ENCODE measurements at regions not wholly inside any gene's neighbourhood (a gene's known extent, or its start where the extent isn't known, plus 50 kb on each side); places are given as distances from the start of the nearest gene placed in this dataset.
"Not testable (repeated sequence)": the region's sequence is repeated elsewhere in the genome, so short reads cannot be mapped to it uniquely, and the experiment has no call there.

DNA sequence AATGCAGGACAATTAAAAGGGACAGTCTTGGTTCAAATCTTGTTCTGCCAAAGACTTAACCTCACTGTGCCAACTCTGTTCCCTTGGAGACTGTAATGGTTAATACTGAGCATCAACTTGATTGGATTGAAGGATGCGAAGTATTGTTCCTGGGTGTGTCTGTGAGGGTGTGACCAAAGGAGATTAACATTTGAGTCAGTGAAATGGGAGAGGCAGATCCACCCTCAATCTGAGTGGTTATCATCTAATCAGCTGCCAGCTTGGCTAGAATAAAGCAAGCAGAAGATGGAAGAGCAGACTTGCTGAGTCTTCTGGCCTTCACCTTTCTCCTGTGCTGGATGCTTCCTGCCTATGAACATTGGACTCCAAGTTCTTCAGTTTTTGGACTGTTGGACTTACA, 474.4 kb downstream of the CD83 start:
- TF ChIP-seq, protein P1, sequence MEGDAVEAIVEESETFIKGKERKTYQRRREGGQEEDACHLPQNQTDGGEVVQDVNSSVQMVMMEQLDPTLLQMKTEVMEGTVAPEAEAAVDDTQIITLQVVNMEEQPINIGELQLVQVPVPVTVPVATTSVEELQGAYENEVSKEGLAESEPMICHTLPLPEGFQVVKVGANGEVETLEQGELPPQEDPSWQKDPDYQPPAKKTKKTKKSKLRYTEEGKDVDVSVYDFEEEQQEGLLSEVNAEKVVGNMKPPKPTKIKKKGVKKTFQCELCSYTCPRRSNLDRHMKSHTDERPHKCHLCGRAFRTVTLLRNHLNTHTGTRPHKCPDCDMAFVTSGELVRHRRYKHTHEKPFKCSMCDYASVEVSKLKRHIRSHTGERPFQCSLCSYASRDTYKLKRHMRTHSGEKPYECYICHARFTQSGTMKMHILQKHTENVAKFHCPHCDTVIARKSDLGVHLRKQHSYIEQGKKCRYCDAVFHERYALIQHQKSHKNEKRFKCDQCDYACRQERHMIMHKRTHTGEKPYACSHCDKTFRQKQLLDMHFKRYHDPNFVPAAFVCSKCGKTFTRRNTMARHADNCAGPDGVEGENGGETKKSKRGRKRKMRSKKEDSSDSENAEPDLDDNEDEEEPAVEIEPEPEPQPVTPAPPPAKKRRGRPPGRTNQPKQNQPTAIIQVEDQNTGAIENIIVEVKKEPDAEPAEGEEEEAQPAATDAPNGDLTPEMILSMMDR (IDR thresholded peaks at IDR 0.05), result no peak

DNA sequence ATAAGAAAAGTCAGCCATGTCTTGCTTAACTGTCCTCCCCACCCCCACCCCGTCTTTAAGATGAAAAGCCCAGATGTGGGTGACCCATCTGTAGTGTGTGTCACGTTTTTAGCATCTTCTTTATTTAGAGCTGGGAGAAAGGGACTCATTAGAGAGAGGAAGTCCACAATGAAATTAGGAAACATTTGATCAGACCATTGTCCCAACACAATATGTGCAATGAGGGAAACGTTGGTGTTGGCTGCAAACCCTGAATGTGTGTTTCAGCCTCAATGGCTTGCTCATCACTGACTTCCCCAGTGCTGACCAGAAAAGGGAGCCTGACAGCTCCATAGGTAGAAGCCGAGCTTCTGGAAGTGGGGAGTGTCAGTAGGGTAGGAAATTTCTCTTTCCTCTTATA, 475.7 kb downstream of the CD83 start:
- DNase-seq (ENCODE audit: low spot score), result no peak
- TF ChIP-seq, protein P1 (IDR thresholded peaks at IDR 0.05), result no peak
- Histone ChIP-seq H3K4me3 (no peak overlapping the region), H3K27ac (no peak overlapping the region)

More for the DNA sequence above, 474.4 kb downstream of the CD83 start:
- Histone ChIP-seq H3K27ac (no peak overlapping the region), H3K4me3 (no peak overlapping the region)
- DNase-seq (ENCODE audit: low spot score), result no peak

DNA sequence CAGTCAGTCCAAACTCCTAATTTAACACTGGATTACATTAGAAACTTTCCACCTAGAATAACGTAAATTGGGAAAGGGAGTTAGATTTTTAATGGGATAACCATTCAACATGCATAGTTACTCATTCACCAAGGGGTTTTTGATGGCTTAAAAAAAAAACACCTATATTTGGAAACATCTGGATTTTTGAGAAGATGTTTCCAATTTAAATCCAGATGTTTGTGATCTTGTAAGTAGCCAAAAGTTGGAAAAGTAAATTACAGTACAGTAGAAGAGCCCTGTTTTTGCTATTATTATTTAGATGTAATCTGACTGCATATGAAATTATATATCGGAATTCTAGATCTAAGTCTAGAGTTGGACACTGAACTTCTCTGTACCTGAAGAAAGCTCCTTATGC, 478.2 kb downstream of the CD83 start:
- no peak overlapping the region for H3K4me3 ChIP-seq
- no peak overlapping the region for H3K27ac ChIP-seq
- TF ChIP-seq, protein P1 (IDR thresholded peaks at IDR 0.05), result no peak
- DNase-seq (ENCODE audit: low spot score), result no peak

DNA sequence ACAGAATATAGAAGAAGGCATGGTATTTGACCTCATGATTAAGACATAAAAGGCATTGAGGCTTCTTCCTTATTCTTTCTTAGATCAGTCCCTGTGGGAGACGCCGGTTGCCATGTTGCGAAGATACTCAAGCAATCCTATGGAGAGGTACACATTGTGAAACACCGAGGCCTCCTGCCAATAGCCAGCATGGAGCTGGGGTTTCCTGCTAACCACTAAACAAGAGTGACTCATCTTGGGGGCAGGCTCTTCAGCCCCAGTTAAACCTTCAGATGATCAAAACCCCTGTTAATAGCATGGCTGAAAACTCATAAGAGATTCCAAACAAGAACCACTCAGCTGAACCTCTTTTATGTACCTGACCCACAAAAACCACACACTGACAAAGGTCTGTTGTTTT, 478.8 kb downstream of the CD83 start:
- no peak for DNase-seq (ENCODE audit: low spot score)
- no peak overlapping the region for H3K27ac ChIP-seq
- TF ChIP-seq, protein P1 (IDR thresholded peaks at IDR 0.05), result no peak
- H3K4me3 ChIP-seq, result no peak overlapping the region

DNA sequence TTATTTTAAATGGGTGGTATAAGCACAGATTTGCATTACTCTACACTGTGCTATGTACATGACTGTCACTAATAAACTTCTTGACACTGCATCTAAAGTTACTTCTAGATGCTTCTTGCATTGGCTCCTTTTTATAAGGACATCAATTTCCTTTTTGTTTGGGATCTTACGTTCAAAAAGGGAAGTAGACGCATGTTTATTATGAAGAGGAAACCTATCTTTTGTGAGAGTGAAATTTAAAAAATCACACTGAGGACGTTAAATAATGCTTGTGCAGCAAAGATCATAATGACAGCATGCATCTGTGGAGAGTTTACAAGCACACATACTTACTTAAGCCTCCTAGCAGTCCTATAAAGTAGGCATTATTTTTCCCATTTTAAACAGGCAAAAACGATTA, 479.5 kb downstream of the CD83 start:
- DNase-seq (ENCODE audit: low spot score), result no peak
- TF ChIP-seq, protein P1 (IDR thresholded peaks at IDR 0.05), result no peak
- no peak overlapping the region for H3K4me3 ChIP-seq
- no peak overlapping the region for H3K27ac ChIP-seq

DNA sequence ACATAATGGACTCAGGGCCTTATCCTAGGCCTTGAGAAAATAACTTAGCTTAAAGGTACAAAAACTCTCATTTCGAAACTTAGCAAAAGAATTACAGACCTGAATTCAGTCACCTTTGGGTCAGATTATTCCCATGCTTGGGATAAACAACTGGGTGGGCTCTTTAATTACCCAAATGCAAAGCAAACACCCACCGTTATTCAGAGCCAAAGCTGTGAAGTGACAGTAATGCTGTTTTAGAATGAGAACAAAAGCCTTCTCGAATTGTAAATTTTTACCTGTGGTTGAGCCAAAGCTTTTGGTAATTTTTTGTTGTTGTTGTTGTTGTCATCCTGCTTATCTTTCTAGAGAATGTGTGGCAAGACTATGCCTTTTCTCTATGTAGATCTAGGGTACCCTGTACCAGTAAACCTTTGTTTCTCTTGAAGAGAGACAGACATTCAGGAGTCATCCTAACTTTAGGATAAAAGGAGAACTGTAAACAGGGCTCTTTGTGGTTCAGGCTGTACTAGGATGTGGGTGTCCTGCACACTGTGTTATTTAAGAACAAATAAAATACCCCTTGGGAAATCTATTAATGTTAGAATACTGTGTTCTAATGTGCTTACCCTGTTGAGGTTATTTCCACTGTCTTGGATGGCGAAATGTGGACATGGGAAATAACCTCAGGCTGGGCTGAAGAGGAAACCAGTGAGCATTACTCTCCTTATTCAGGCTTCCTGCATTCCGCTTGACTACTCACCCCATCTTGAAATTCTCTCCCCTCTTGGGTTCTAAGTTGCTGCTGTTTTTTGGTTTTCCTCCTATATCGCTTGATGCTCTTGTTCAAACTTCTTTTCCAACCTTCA, 480.7 kb downstream of the CD83 start:
- H3K4me3 ChIP-seq, result no peak overlapping the region
- no peak overlapping the region for H3K27ac ChIP-seq
- TF ChIP-seq, protein P1 (IDR thresholded peaks at IDR 0.05), result no peak
- no peak for DNase-seq (ENCODE audit: low spot score)

DNA sequence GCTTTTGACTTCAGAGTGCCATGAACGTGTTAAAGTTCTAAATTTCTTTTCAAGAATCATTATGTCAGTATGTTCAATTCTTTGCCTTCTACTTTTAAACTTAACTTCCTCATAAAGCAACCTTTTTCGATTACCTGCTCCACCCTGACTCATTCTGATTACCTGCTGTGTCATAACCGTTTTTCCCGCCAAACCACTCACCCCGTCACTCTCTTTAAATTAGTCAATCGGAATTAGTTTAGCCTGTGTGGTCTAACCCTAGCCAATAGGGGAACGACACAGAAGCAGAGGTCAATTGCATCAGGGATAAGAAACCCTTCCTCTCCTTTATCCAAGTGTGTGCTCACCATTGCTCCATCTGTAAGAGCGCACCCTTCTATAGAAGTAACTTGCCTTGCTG, 482.7 kb downstream of the CD83 start:
- H3K27ac ChIP-seq; H3K4me3 ChIP-seq; DNase-seq (ENCODE audit: low spot score): not testable (repeated sequence)

Measured in coronary artery (tissue), 2 donors.